Mesenchymal stem cell (in vitro differentiated cells and primary cell): ENCODE measurements at regions not wholly inside any gene's neighbourhood (a gene's known extent, or its start where the extent isn't known, plus 50 kb on each side); places are given as distances from the start of the nearest gene placed in this dataset.

Experiments
- DNase-seq: peaks from one replicate; pipeline ENCODE4 v3.0.0-alpha.2; 2013
- H2AFZ ChIP-seq: one replicate; pipeline ENCODE4 v1.6.1; 2013; ENCODE audit warnings: low read depth, mild to moderate bottlenecking, control low read depth, inconsistent platforms, low read length, moderate library complexity
- H2AK5ac ChIP-seq: 2 replicates; pipeline ENCODE4 v1.6.1; 2013; ENCODE audit warnings: low read length, moderate library complexity, mild to moderate bottlenecking, inconsistent platforms; ENCODE audit not compliant: severe bottlenecking
- H2BK120ac ChIP-seq: one replicate; pipeline ENCODE4 v1.6.1; 2013; ENCODE audit warnings: low read depth, mild to moderate bottlenecking, inconsistent platforms, low read length, moderate library complexity
- H2BK12ac ChIP-seq, 2 experiments: one replicate each; pipeline ENCODE4 v1.6.1; 2013; ENCODE audit warnings: inconsistent platforms in 2 of 2, low read length in 2 of 2, mild to moderate bottlenecking in 2 of 2, moderate library complexity in 2 of 2, control low read depth in 1 of 2
- H2BK15ac ChIP-seq: one replicate; pipeline ENCODE4 v1.6.1; 2013; ENCODE audit warnings: mild to moderate bottlenecking, low read depth, inconsistent platforms; ENCODE audit not compliant: poor library complexity, severe bottlenecking
- H2BK5ac ChIP-seq: 2 replicates; pipeline ENCODE4 v1.6.1; 2013; ENCODE audit warnings: low read depth, mild to moderate bottlenecking, low read length, control low read depth, inconsistent platforms; ENCODE audit not compliant: poor library complexity, severe bottlenecking
- H3K14ac ChIP-seq, 2 experiments: one replicate each; pipeline ENCODE4 v1.6.1; 2013; ENCODE audit warnings: inconsistent platforms in 2 of 2, low read length in 2 of 2, control low read depth in 1 of 2, mild to moderate bottlenecking in 1 of 2, moderate library complexity in 1 of 2
- H3K18ac ChIP-seq, 2 experiments: one replicate each; pipeline ENCODE4 v1.6.1; 2013; ENCODE audit warnings: inconsistent platforms in 2 of 2, low read length in 2 of 2, control low read depth in 1 of 2, low read depth in 1 of 2, mild to moderate bottlenecking in 1 of 2
- H3K23ac ChIP-seq, 2 experiments: one replicate each; pipeline ENCODE4 v1.6.1; 2013; ENCODE audit warnings: inconsistent platforms in 2 of 2, low read length in 2 of 2, mild to moderate bottlenecking in 2 of 2, moderate library complexity in 2 of 2, control low read depth in 1 of 2
- H3K27ac ChIP-seq: 2 replicates; pipeline ENCODE4 v1.5.1; 2013; ENCODE audit warnings: mild to moderate bottlenecking, moderate library complexity, low read length, control low read depth, inconsistent platforms; ENCODE audit not compliant: poor library complexity, severe bottlenecking
- H3K27me3 ChIP-seq, 2 experiments: 2 replicates each; pipeline versions ENCODE4 v1.6.1 to v1.7.0; 2013; ENCODE audit warnings: low read length in 2 of 2, mild to moderate bottlenecking in 2 of 2, moderate library complexity in 2 of 2, control low read depth in 1 of 2, inconsistent platforms in 1 of 2; ENCODE audit not compliant: control insufficient read depth in 1 of 2, insufficient read depth in 1 of 2
- H3K36me3 ChIP-seq, 2 experiments: 2 replicates each; pipeline versions ENCODE4 v1.6.1 to v1.7.0; 2013; ENCODE audit warnings: low read length in 2 of 2, control low read depth in 1 of 2, inconsistent platforms in 1 of 2, low read depth in 1 of 2, mild to moderate bottlenecking in 1 of 2; ENCODE audit not compliant: insufficient read depth in 2 of 2, control insufficient read depth in 1 of 2
- H3K4ac ChIP-seq, 2 experiments: one replicate each; pipeline ENCODE4 v1.6.1; 2013; ENCODE audit warnings: inconsistent platforms in 2 of 2, low read length in 2 of 2, mild to moderate bottlenecking in 2 of 2, moderate library complexity in 2 of 2, control low read depth in 1 of 2, low read depth in 1 of 2
- H3K4me1 ChIP-seq: 2 replicates; pipeline ENCODE4 v1.6.1; 2013; ENCODE audit warnings: low read depth, low read length, control low read depth; ENCODE audit not compliant: control insufficient read depth, insufficient read depth
- H3K4me2 ChIP-seq: 2 replicates; pipeline ENCODE4 v1.6.1; 2013; ENCODE audit warnings: low read length, mild to moderate bottlenecking, inconsistent platforms; ENCODE audit not compliant: poor library complexity, severe bottlenecking
- H3K4me3 ChIP-seq, 2 experiments: 2 replicates each; pipeline versions ENCODE4 v1.5.1 to v1.7.0; 2013; ENCODE audit warnings: low read length in 2 of 2, mild to moderate bottlenecking in 2 of 2, control low read depth in 1 of 2, low read depth in 1 of 2; ENCODE audit not compliant: insufficient read depth in 1 of 2
- H3K79me1 ChIP-seq: replicated peaks from 2 replicates; pipeline ENCODE4 v1.6.1; 2013; ENCODE audit warnings: mild to moderate bottlenecking, control low read depth, low read length, inconsistent platforms; ENCODE audit not compliant: poor library complexity, severe bottlenecking
- H3K9ac ChIP-seq: 2 replicates; pipeline ENCODE4 v1.7.0; 2013; ENCODE audit warnings: mild to moderate bottlenecking, low read length, moderate library complexity
- H3K9me3 ChIP-seq: 2 replicates; pipeline ENCODE4 v1.7.0; 2013; ENCODE audit warnings: mild to moderate bottlenecking, low read length; ENCODE audit not compliant: control insufficient read depth
- H4K8ac ChIP-seq: one replicate; pipeline ENCODE4 v1.6.1; 2013; ENCODE audit warnings: inconsistent platforms, mild to moderate bottlenecking, low read length, moderate library complexity
- H4K91ac ChIP-seq: one replicate; pipeline ENCODE4 v1.6.1; 2013; ENCODE audit warnings: mild to moderate bottlenecking, low read length, inconsistent platforms
- WGBS: methylation state at CpG from one replicate; pipeline ENCODE4 v1.1.7; 2013; ENCODE audit warnings: mixed read lengths; 5-methylcytosine and 5-hydroxymethylcytosine counted together

DNA sequence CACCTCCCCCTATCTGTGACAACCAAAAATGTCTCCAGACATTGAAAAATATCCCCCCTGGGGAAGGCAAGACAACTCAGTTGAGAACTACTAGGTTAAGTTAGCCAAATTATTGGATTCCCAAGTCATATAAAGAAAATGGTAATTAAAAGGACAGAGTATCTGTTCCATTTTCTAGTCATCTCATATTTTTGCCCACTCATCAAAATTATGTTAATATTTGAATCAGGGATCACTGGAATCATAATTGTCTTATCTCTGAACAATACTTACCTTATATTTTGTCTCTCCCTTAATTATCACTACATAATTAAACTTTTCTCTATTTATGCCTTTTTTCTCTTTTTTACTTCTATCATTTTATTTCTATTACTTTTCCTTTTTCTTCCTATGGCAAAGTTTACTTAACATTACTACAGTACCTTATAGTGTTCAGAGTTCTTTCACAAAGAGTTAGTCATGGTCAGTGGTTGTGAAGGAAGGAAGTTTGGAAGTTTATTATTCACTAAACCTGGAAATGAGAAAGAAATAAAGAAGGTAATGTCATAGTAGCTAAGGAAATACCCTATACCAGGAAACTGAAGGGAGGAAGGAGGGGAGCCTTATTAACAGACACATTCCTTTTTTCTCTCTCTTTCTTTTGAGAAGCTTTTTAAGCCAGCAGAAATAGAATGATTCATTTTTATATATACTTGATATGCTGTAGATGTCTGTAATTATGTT, 332.9 kb downstream of the COL12A1 start:
- H3K4ac ChIP-seq, result no peak overlapping the region
- H2BK120ac ChIP-seq, result no peak overlapping the region
- no peak overlapping the region for H3K4me2 ChIP-seq
- H3K23ac ChIP-seq, result no peak overlapping the region
- H4K8ac ChIP-seq, result no peak overlapping the region
- no peaks in the 10 kb centered on the region for H3K79me1 ChIP-seq
- no peaks in the 10 kb centered on the region for H3K9me3 ChIP-seq
- H3K14ac ChIP-seq, result no peak overlapping the region
- no peak overlapping the region for H2BK12ac ChIP-seq
- H4K91ac ChIP-seq, result no peak overlapping the region
- H2BK15ac ChIP-seq, result no peak overlapping the region
- H2BK5ac ChIP-seq, result no peak overlapping the region
- no peak overlapping the region for H3K4me3 ChIP-seq
- H3K18ac ChIP-seq, result no peak overlapping the region
- no peak overlapping the region for H2AFZ ChIP-seq
- H3K27ac ChIP-seq, result peak overlapping the region; percentile 93
- H3K36me3 ChIP-seq, result no peaks in the 10 kb centered on the region
- H3K27me3 ChIP-seq, result no peaks in the 10 kb centered on the region
- no peak for DNase-seq
- no peaks in the 10 kb centered on the region for H3K4me1 ChIP-seq
- H3K9ac ChIP-seq, result no peak overlapping the region
- no peak overlapping the region for H2AK5ac ChIP-seq

DNA sequence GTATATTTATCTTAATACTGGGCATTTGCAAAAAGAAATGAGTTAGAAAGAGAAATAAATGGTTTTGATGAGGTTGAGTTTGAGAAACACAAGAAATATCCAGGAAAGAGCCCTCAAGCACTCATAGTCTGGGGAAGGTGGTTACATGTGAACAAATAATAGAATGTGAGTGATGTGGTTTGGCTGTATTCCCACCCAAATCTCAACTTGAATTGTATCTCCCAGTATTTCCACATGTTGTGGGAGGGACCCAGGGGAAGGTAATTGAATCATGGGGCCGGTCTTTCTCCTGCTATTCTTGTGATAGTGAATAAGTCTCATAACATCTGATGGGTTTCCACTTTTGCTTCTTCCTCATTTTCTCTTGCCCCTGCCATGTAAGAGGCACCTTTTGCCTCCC, 334.1 kb downstream of the COL12A1 start:
- no peak overlapping the region for H3K27ac ChIP-seq
- no peak overlapping the region for H2BK120ac ChIP-seq
- no peaks in the 10 kb centered on the region for H3K4me1 ChIP-seq
- no peak overlapping the region for H2AK5ac ChIP-seq
- no peak overlapping the region for H2BK5ac ChIP-seq
- H3K18ac ChIP-seq, result no peak overlapping the region
- H3K27me3 ChIP-seq, result no peaks in the 10 kb centered on the region
- H3K4me3 ChIP-seq, result no peak overlapping the region
- no peak overlapping the region for H4K91ac ChIP-seq
- H2AFZ ChIP-seq, result no peak overlapping the region
- H3K79me1 ChIP-seq, result no peaks in the 10 kb centered on the region
- H3K36me3 ChIP-seq, result no peaks in the 10 kb centered on the region
- no peak overlapping the region for H2BK15ac ChIP-seq
- no peak for DNase-seq
- no peak overlapping the region for H3K9ac ChIP-seq
- H3K9me3 ChIP-seq, result no peaks in the 10 kb centered on the region
- no peak overlapping the region for H3K14ac ChIP-seq
- no peak overlapping the region for H4K8ac ChIP-seq
- no peak overlapping the region for H2BK12ac ChIP-seq
- WGBS, result 80% methylated on average over 1 of the region's 1 CpG
- no peak overlapping the region for H3K4ac ChIP-seq
- no peak overlapping the region for H3K4me2 ChIP-seq
- H3K23ac ChIP-seq, result no peak overlapping the region

DNA sequence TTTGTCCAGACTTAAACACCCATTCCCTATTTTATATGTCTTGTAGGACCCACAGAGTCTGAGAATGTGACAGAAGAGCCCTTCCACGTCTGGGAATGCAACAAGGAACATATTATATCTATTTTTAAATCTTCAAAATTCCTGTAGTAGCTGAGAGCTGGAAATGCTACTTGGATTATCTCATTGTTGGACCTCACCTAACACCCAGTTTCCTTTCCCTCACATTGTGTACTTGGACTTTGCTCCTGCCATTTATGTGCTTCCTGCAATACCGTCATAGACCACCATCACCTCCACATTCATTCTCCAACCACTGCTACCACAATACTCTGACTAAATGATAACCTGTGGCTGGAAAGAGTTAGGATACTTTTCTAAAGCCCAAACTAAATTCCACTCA, 335.4 kb downstream of the COL12A1 start:
- Histone ChIP-seq H3K4me3 (no peak overlapping the region), H3K27me3 (no peaks in the 10 kb centered on the region), H3K9me3 (no peaks in the 10 kb centered on the region), H2AFZ (no peak overlapping the region), H3K23ac (no peak overlapping the region), H3K4ac (no peak overlapping the region), H4K91ac (no peak overlapping the region), H3K18ac (no peak overlapping the region), H4K8ac (no peak overlapping the region), H2BK15ac (no peak overlapping the region), H2AK5ac (no peak overlapping the region), H3K4me1 (no peaks in the 10 kb centered on the region), H3K14ac (no peak overlapping the region), H2BK5ac (no peak overlapping the region), H3K79me1 (no peaks in the 10 kb centered on the region), H2BK12ac (no peak overlapping the region), H2BK120ac (no peak overlapping the region), H3K4me2 (no peak overlapping the region), H3K27ac (no peak overlapping the region), H3K9ac (no peak overlapping the region), H3K36me3 (no peaks in the 10 kb centered on the region)
- WGBS, result 73% methylated on average over 1 of the region's 2 CpGs
- DNase-seq, result no peak

DNA sequence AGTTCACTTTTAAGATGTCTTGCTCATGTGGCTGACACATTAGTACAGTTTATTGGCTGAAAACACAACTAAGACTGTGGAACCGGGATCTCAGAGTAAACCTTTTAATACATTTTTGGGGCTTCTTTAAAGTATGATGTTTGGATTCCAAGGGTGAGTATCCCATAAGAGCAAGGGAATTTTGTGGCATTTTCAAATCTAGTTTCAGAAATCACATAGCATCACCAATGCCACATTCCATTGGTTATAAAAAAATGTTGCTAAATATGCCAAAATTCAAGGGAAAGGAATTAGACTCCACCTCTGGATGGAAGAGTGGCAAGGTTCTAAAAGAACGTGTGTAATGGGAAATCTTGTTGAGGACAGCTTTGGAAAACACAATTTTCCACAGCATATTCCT, 338.6 kb downstream of the COL12A1 start:
- Histone ChIP-seq H2AK5ac (no peak overlapping the region), H3K9ac (no peak overlapping the region), H2AFZ (no peak overlapping the region), H4K8ac (no peak overlapping the region), H3K23ac (no peak overlapping the region), H2BK5ac (no peak overlapping the region), H3K4me1 (no peaks in the 10 kb centered on the region), H3K18ac (no peak overlapping the region), H3K79me1 (no peaks in the 10 kb centered on the region), H3K4ac (no peak overlapping the region), H3K27ac (no peak overlapping the region), H3K14ac (no peak overlapping the region), H3K4me2 (no peak overlapping the region), H2BK120ac (no peak overlapping the region), H3K36me3 (no peaks in the 10 kb centered on the region), H2BK12ac (no peak overlapping the region), H3K4me3 (no peak overlapping the region), H3K27me3 (no peaks in the 10 kb centered on the region), H3K9me3 (no peaks in the 10 kb centered on the region), H4K91ac (no peak overlapping the region), H2BK15ac (no peak overlapping the region)
- whole genome bisulfite sequencing, result 100% methylated on average over 1 of the region's 2 CpGs
- DNase-seq, result no peak
